Stimulated activated CD8-positive, alpha-beta memory T cell treated with anti-CD3 and anti-CD28 coated beads, Interleukin-7, amount 100 ng/mL, for 1 hour (primary cell): ENCODE measurements at regions not wholly inside any gene's neighbourhood (a gene's known extent, or its start where the extent isn't known, plus 50 kb on each side); places are given as distances from the start of the nearest gene placed in this dataset.

Experiments
- DNase-seq, 2 donors: peaks; one replicate each; pipeline ENCODE4 v3.0.0-alpha.2; 2020; ENCODE audit warnings: low read depth in 2 of 2

DNA sequence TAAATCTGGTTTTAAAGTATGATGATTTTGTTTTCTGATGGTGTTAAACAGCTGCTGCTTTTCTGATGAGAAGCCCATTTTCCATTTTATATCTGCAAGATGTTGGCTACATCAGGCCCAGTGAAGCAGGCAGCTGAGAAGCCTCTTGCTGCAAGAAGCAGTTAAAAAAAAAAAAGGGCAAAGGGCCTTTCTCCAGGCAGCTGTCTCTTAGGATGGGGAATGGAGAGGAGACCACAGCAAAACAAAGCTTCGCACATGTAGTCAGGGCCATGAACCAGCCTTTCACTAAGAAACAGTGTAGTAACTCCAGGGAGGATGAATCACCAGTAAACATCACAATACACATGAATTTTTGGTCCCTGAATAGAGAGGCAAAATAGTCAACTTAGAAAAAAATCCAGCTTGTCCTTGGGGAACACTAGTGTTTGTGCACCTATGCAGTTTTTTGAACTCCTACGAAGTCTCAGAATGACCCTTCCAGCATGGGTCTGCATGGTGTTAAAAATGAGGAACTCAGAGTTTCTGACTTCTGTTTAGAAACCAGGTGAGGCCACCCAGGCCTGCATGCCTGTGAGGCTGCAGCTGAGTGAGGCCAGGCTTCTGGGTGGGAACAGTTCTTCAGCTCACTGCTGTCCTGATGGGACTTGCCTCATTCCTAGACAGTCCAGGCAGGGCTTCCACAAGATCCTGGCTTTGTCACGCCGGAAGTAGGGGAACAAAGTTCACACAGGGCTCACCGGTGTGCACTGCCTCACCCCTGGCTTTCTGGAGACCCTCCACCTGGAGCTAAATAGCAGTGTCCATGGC lies 518.7 kb downstream of the MCTP2 start:
- no peak for DNase-seq

DNA sequence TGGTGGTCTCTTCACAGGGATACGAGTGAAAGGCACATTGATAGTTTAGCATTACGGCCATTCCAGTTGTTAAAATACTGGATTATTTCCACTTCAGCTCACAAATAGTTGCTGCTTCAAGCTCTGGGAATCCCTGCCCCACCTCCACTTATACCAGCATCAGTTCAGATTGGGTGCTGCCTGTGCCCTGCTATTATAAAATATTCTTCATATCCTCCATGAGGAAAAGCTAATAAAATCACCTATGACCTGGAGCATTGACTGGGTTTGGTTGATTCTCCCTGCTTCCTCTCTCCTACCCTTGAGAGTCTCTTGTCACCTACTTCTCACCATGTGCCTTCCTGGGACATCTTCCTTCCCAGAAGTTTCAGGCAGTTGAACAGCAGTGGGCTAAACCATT lies 529.0 kb downstream of the MCTP2 start:
- DNase-seq = no peak

GRCh38 chr15:94761574-94761973 lies 530.2 kb downstream of the MCTP2 start:
- no peak for DNase-seq

GRCh38 chr15:94769089-94769488 lies 537.7 kb downstream of the MCTP2 start:
- DNase-seq = no peak

GRCh38 chr15:94770199-94770598 lies 538.8 kb downstream of the MCTP2 start:
- DNase-seq = no peak

GRCh38 chr15:94777037-94777436 lies 545.7 kb downstream of the MCTP2 start:
- DNase-seq = no peak

GRCh38 chr15:94778840-94779239 lies 547.5 kb downstream of the MCTP2 start:
- DNase-seq = no peak

GRCh38 chr15:94780166-94780565 lies 548.8 kb downstream of the MCTP2 start:
- no peak for DNase-seq

GRCh38 chr15:94785091-94785490 lies 553.7 kb downstream of the MCTP2 start:
- no peak for DNase-seq

DNA sequence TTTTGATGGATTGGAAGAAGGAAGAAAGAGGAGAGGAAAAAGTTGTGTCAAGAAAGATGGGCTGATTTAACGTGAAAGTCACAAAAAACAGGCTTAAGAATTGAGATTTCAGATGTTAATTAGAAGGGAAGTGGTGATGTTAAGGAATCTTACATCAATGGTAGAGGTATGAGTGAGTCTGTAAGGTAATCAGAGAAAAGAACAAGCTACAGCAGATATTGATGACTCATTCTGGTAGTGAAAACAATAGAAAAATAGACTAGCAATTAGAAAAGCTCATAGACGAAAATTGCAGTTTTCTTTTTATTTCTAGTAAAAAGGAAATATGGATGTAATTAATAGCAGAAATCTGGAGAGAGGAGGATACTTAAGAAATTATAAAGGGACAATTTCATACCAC lies 559.6 kb downstream of the MCTP2 start:
- DNase-seq = no peak

DNA sequence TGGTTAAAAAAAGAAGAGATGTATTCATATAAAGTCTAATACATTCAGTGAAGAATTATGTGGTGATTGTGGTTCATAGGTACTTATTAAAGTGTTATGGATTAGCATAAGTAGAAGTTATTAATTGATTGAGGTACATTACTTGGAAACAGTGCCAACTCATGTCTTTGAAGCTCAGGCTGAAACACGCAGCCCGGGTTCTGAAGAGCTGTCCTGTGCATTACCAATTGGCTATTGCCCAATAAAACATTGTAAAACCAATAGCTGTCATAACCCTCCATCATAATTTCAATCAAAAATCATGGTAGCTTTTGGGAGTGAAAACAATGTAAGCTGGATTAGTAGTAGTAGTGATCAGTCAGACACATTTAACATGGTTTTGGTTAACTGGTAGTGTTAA lies 560.1 kb downstream of the MCTP2 start:
- no peak for DNase-seq

GRCh38 chr15:94792196-94792595 lies 560.8 kb downstream of the MCTP2 start:
- DNase-seq = no peak

GRCh38 chr15:94793207-94793606 lies 561.8 kb downstream of the MCTP2 start:
- DNase-seq = no peak

- DNase-seq = no peak
Measured at GRCh38 chr15:94793641-94794040, 562.3 kb downstream of the MCTP2 start.

DNA sequence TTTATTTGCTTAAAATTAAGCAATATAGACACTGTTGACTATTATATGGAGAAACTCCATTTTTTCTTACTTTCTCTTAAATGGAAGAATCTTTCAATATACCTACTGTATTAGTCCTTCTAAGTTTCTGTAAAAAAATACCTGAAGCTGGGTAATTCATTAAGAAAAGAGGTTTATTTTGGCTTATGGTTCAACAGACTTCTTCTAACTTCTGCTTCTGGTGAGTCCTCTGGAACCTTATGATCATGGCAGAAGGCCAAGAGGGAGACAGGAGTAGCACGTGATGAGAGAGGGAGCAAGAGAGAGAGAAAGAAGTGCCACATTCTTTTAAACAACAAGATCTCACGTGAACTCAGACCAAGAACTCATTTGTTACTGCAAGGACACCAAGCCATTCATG lies 573.3 kb downstream of the MCTP2 start:
- no peak for DNase-seq

GRCh38 chr15:94815110-94815731 lies 583.9 kb downstream of the MCTP2 start:
- DNase-seq = no peak

GRCh38 chr15:94815914-94816313 lies 584.6 kb downstream of the MCTP2 start:
- DNase-seq = no peak

- DNase-seq = no peak
Measured at GRCh38 chr15:94829887-94830884, 598.8 kb downstream of the MCTP2 start.

GRCh38 chr15:94834000-94834399 lies 602.6 kb downstream of the MCTP2 start:
- no peak for DNase-seq

- no peak for DNase-seq
Measured at GRCh38 chr15:94834494-94834893, 603.1 kb downstream of the MCTP2 start.

- DNase-seq = no peak
Measured at GRCh38 chr15:94838281-94838680, 606.9 kb downstream of the MCTP2 start.
